Eye (tissue), 1 donor: ENCODE measurements at regions not wholly inside any gene's neighbourhood (a gene's known extent, or its start where the extent isn't known, plus 50 kb on each side); places are given as distances from the start of the nearest gene placed in this dataset.
"Not testable (repeated sequence)": the region's sequence is repeated elsewhere in the genome, so short reads cannot be mapped to it uniquely, and the experiment has no call there.

Source experiments
- DNase-seq: peaks from one replicate; pipeline ENCODE4 v3.0.0-alpha.2; 2015

DNA sequence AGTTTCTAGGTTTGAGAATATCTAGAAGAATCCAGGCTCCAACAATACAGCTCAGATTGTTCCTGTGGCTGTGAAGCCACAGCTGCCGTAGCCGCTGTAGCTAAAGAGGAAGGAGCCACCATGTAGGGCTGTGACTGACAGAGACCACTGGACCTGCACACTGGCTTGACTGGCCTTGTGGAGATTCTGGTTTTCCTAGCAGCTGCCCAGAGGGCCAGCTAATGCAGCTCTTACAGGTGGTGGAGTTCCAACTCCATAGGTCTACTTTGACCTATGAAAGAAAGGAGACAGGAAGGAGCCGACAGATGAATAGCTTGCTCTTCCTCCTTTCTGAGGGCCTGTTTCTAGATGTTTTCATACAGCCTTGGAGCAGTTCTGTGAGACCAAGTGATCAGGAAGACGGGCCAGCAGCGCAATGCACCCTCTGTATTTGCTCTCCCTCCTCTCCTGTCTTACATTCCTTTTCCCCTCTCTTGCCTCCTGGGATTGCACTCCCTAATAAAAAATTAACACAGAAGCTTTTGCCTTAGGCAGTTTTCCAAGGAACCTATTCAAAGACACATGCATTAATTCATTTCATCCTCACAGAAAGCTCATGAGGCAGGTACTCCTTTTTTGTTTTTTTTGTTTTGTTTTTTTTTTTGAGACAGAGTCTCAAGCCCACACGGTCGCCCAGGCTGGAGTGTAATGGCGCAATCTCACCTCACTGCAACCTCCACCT, 51.8 kb upstream of the MYB start:
- peak; percentile 22 for DNase-seq

- DNase-seq, result no peak
Measured at GRCh38 chr6:135128268-135128914, 52.7 kb upstream of the MYB start.

- DNase-seq, result no peak
Measured at GRCh38 chr6:135126729-135127128, 54.4 kb upstream of the MYB start.

DNA sequence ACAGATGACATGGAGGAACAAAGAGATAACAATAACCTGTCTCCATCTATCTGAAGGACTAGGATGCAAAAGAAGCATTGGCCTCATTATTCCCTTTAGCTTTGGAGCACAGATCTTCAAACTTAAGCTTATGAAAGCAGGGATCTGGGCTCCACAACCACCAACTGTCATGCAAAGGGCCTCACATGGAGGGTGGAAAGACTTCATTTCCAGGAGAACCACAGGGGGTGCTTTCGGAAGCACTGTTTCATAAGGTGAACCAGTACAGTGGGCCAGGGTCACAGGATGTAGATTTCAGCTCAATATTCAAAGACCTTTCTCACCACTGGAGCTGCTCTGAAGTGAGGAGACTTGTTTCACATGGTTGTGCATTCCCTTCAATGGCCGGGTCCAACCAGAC, 55.1 kb upstream of the MYB start:
- no peak for DNase-seq

DNA sequence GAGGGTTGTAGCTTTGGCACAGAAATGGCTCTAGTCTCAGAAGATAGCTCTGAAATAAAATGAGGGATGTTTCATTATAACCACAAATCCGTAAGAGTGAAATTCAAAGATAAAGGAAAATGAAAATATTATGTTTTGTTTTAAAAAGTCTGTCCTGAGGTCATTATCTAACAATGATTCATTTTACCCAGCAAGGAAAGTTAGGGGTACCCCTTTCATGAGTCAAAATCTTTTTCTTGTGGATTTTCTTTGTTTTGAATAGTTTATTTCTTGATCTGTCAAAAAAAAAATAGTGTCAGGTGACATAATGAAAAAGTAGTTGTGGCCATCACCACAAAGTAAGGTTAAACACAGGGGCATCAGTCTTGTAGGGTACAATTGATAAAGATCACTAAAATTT, 59.7 kb upstream of the MYB start:
- no peak for DNase-seq

DNA sequence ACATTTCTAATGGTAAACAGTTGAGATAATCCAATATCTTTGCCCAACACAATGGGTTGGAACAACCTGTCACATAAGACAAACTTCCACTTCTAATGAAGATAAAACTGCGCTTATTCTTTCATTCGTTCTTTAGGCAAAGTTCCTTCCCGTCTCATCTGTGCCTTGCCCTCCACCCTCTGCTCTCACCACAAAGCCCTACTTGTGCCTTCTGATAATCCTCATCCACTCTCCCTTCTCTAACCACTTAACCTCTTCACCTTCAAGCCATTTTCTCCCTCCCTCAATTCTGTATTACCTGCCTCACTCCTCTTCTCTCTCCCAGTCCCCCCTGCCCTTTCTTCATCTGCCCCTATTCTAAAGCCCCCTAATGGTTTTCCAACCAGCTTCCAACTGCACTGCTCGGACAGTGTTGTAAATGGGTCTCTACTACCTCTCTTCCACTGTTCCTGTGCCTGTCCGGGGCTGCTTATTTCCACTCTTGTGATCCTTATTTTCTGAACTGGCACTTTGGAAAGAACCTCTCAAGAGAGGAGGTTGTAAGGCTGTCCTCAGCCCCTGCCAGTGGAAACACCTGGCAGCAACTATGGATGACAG, 62.9 kb upstream of the MYB start:
- DNase-seq, result no peak

- DNase-seq, result no peak
Measured at GRCh38 chr6:135117413-135117968, 62.9 kb upstream of the HBS1L start.

- no peak for DNase-seq
Measured at GRCh38 chr6:135116571-135116970, 61.9 kb upstream of the HBS1L start.

GRCh38 chr6:135115834-135116233, 61.2 kb upstream of the HBS1L start:
- no peak for DNase-seq

DNA sequence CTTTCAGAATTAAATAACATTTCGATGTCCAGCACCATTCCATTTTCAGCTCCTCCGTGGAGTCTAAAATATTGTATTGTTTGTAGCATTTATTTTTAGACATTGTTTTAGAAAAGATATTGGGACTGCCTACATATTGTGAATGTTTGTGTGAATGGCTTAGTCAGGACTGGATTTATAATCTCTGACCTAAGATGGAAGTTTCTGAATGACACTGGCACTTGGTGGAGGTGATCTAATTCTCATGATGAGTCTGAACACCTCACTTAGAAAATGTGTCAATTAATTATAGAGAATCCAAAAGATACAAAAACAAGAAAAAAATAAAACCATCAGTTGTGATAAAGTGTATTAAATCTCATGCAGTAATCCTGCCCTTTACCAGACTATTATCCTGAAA, 60.8 kb upstream of the HBS1L start:
- no peak for DNase-seq

DNA sequence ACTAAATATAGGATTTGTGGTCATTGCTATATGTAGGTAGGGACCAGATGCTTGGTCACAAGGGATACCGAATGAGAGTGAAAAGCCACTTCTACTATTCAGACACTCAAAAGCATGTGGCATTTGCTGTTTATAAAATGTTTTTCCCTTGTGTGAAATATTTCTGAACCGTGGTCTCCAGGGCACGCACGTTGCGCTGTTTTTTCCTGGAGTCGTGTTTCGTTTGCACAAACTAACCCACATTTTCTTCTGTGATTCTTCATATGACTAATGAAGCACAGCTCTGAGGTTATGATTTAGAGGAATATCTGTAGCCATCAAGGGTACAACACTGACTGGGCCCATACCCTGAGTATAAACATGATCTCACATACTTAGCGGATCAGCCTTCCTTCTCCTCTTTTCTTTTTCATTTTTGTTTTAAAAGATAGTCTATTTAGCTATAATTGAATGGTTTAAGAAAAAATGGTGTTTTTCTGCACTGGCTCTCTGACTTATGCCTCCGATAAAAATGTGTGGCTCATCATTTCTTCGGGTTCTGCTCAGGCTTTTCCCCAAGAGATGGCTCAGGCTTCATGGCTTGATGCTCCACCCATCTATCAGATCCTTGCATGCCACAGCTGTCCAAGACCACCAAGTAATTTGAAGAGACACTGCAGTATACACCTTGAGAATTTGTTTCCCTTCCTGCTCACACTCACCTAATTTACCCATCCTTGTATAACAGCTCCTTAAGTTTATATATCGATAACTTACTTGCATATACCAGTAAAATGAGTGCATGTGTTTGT, 59.9 kb upstream of the HBS1L start:
- DNase-seq, result no peak

DNA sequence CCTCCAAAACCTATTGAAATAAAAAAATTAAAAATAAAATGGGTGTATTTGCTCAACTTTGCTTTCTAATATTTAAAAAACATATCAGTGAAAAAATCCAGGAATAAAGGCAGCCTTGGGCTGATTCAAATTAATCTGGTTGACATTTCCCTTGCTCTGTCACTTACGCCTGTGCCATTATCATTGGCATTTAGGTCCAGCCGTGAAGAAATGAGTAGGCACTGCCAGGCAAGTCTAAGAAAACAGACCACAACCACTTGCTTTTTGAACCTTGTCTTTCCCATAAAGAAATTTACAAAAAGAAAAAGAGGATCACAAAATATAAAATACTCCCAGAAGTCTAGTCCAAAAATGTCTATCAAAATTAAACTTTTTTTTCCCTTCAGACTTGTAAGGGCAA, 59.2 kb upstream of the HBS1L start:
- no peak for DNase-seq

GRCh38 chr6:135112951-135113350, 58.3 kb upstream of the HBS1L start:
- not testable (repeated sequence) for DNase-seq

GRCh38 chr6:135110261-135110781, 55.7 kb upstream of the HBS1L start:
- not testable (repeated sequence) for DNase-seq

DNA sequence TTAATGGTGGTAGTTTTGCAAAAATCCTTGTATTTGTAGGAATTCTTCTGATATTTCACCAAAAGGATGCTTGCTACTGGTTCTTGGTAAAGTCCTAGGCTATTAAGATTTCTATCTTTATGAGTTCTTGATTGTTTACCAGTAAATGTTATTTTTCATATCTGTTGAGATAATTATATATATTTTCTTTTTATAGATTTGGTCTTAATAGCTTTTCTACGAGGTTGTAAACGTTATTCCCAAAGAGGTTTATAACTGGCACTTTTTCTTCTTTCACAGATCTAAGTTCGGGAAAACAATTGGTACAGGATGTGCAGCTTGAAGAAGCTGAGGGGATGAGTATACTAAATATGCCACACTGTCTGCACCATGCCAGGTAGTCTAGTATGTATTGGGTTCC, 55.1 kb upstream of the HBS1L start:
- DNase-seq, result no peak

DNA sequence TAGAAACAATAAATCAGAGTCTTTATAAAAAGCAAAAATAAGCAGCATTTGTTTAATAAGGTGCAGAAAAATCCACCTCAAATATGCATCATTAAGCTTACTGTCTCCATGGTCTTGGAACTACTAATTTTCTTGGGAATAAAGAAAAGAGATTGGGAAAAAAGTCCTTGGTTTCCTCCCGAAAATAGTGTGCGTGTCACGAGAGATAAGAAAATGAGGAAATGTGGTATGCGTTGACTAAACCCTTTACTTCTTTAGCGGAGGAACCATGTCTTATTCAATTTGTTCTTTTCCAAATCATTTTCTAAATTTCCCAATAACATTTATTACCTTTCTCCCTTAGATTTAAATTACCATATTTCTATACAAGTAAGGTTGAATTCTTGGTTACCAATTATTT, 54.1 kb upstream of the HBS1L start:
- no peak for DNase-seq

- DNase-seq, result no peak
Measured at GRCh38 chr6:135106611-135107010, 52.0 kb upstream of the HBS1L start.

DNA sequence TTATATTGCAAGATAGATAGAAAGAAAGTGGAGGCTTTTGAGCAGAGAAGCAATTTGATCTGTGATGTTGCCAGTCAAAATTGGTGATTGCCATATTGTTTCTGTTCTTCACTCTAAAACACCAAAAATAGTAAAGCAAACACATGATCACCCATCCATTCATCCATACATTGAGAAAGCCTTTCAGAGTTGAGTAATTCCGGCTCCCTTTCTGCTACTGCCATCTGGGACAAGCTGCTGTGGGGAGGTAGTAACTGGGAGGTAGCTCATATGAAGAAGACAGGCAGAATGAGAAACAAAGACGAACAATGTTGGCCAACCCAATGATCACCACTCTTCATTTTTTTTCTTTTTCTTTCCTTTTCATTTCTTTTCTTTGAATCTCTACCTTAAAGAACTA, 51.1 kb upstream of the HBS1L start:
- no peak for DNase-seq

- DNase-seq, result no peak
Measured at GRCh38 chr6:135105299-135105698, 50.7 kb upstream of the HBS1L start.
